Epithelial cell of esophagus (primary cell): ENCODE measurements at regions not wholly inside any gene's neighbourhood (a gene's known extent, or its start where the extent isn't known, plus 50 kb on each side); places are given as distances from the start of the nearest gene placed in this dataset.

ENCODE experiments used
- DNase-seq: peaks from one replicate; pipeline ENCODE4 v3.0.0; 2010; ENCODE audit warnings: low read depth
- H3K4me3 ChIP-seq: 2 replicates; pipeline ENCODE4 v1.5.1; 2011; ENCODE audit warnings: mild to moderate bottlenecking, low read length, control low read depth
- CTCF ChIP-seq: IDR thresholded peaks from 2 replicates; pipeline ENCODE4 v1.5.1; 2011; ENCODE audit warnings: low read depth, mild to moderate bottlenecking, low read length, control low read depth, inconsistent platforms; ENCODE audit not compliant: insufficient read depth; ENCODE audit errors: missing control alignments

GRCh38 chr13:53605326-53605725 is 576.7 kb downstream of the OLFM4 start:
- H3K4me3 ChIP-seq = no peak overlapping the region
- TF ChIP-seq CTCF = no peak
- DNase-seq = no peak

- no peak for DNase-seq
- TF ChIP-seq CTCF = no peak
- no peak overlapping the region for H3K4me3 ChIP-seq
These were observed 583.6 kb downstream of the OLFM4 start for GRCh38 chr13:53612200-53612599.

GRCh38 chr13:53622456-53622855 is 593.8 kb downstream of the OLFM4 start:
- DNase-seq = no peak
- no peak overlapping the region for H3K4me3 ChIP-seq
- TF ChIP-seq CTCF = no peak

GRCh38 chr13:53623146-53623545 is 594.5 kb downstream of the OLFM4 start:
- no peak for DNase-seq
- no peak for TF ChIP-seq CTCF
- H3K4me3 ChIP-seq = no peak overlapping the region

GRCh38 chr13:53631511-53631910 is 602.9 kb downstream of the OLFM4 start:
- H3K4me3 ChIP-seq = no peak overlapping the region
- no peak for TF ChIP-seq CTCF
- no peak for DNase-seq

- TF ChIP-seq CTCF = no peak
- no peak overlapping the region for H3K4me3 ChIP-seq
- DNase-seq = no peak
These were observed 609.4 kb downstream of the OLFM4 start for GRCh38 chr13:53638040-53638439.

- TF ChIP-seq CTCF = no peak
- DNase-seq = no peak
- H3K4me3 ChIP-seq = no peak overlapping the region
These were observed 613.7 kb downstream of the OLFM4 start for GRCh38 chr13:53642306-53642705.
